SJSA1 (cell line): ENCODE measurements at regions not wholly inside any gene's neighbourhood (a gene's known extent, or its start where the extent isn't known, plus 50 kb on each side); places are given as distances from the start of the nearest gene placed in this dataset.
"Not testable (repeated sequence)": the region's sequence is repeated elsewhere in the genome, so short reads cannot be mapped to it uniquely, and the experiment has no call there.

Source experiments
- DNase-seq, 2 experiments: peaks; one replicate each; pipeline ENCODE4 v3.0.0-alpha.2; 2015 to 2020; ENCODE audit warnings: low spot score in 2 of 2, low read depth in 1 of 2
- H3K27ac ChIP-seq: fragments of 250-450 bp; sonication (Bioruptor Pico); 2 replicates; pipeline ENCODE4 v1.5.1; 2020; ENCODE audit warnings: mild to moderate bottlenecking, moderate library complexity
- H3K27me3 ChIP-seq: fragments of 250-450 bp; sonication (Bioruptor Pico); replicated peaks from 2 replicates; pipeline ENCODE4 v1.5.1; 2020; ENCODE audit warnings: mild to moderate bottlenecking, moderate library complexity
- H3K36me3 ChIP-seq: fragments of 250-450 bp; sonication (Bioruptor Pico); 2 replicates; pipeline ENCODE4 v1.5.1; 2020; ENCODE audit warnings: mild to moderate bottlenecking
- H3K4me1 ChIP-seq: fragments of 250-450 bp; sonication (Bioruptor Pico); replicated peaks from 2 replicates; pipeline ENCODE4 v1.6.1; 2021; ENCODE audit warnings: mild to moderate bottlenecking
- H3K4me3 ChIP-seq: fragments of 250-450 bp; sonication (Bioruptor Pico); 2 replicates; pipeline ENCODE4 v1.5.1; 2020; ENCODE audit warnings: mild to moderate bottlenecking
- H3K9me3 ChIP-seq: fragments of 250-450 bp; sonication (Bioruptor Pico); replicated peaks from 2 replicates; pipeline ENCODE4 v1.5.1; 2020; ENCODE audit warnings: mild to moderate bottlenecking

- H3K36me3 ChIP-seq: no peaks in the 10 kb centered on the region
- no peaks in the 10 kb centered on the region; the same call in 1 of the 2 replicates for H3K27me3 ChIP-seq
- no peak overlapping the region for H3K27ac ChIP-seq
- H3K9me3 ChIP-seq: no peaks in the 10 kb centered on the region
- H3K4me3 ChIP-seq: no peak overlapping the region
- DNase-seq: no peak
- H3K4me1 ChIP-seq: no peaks in the 10 kb centered on the region
These were observed 375.8 kb upstream of the FANCL start for GRCh38 chr2:58616961-58617360.

- Histone ChIP-seq H3K36me3 (no peaks in the 10 kb centered on the region), H3K4me1 (no peaks in the 10 kb centered on the region), H3K9me3 (no peaks in the 10 kb centered on the region), H3K27ac (no peak overlapping the region), H3K4me3 (no peak overlapping the region), H3K27me3 (no peaks in the 10 kb centered on the region; the same call in 1 of the 2 replicates)
- DNase-seq: no peak
These were observed 373.1 kb upstream of the FANCL start for GRCh38 chr2:58614219-58614618.

- H3K4me1 ChIP-seq: no peaks in the 10 kb centered on the region
- DNase-seq: no peak
These were observed 371.8 kb upstream of the FANCL start for GRCh38 chr2:58612973-58613372.

GRCh38 chr2:58609326-58609725, 368.2 kb upstream of the FANCL start:
- Histone ChIP-seq H3K9me3 (no peaks in the 10 kb centered on the region), H3K36me3 (no peaks in the 10 kb centered on the region), H3K4me1 (no peaks in the 10 kb centered on the region), H3K27me3 (no peaks in the 10 kb centered on the region), H3K27ac (no peak overlapping the region), H3K4me3 (no peak overlapping the region)
- DNase-seq: no peak

More at GRCh38 chr2:58612973-58613372, 371.8 kb upstream of the FANCL start:
- Histone ChIP-seq H3K36me3 (no peaks in the 10 kb centered on the region), H3K4me3 (no peak overlapping the region), H3K27me3 (no peaks in the 10 kb centered on the region), H3K27ac (no peak overlapping the region), H3K9me3 (no peaks in the 10 kb centered on the region)

- H3K27me3 ChIP-seq: no peaks in the 10 kb centered on the region
- DNase-seq: no peak
- H3K4me3 ChIP-seq: no peak overlapping the region
- no peak overlapping the region for H3K27ac ChIP-seq
- no peaks in the 10 kb centered on the region for H3K9me3 ChIP-seq
- H3K36me3 ChIP-seq: no peaks in the 10 kb centered on the region
- no peaks in the 10 kb centered on the region for H3K4me1 ChIP-seq
These were observed 367.0 kb upstream of the FANCL start for GRCh38 chr2:58608146-58608545.

GRCh38 chr2:58607448-58607847, 366.3 kb upstream of the FANCL start:
- H3K9me3 ChIP-seq: no peaks in the 10 kb centered on the region
- H3K27me3 ChIP-seq: no peaks in the 10 kb centered on the region
- H3K4me1 ChIP-seq: no peaks in the 10 kb centered on the region
- no peaks in the 10 kb centered on the region for H3K36me3 ChIP-seq
- no peak overlapping the region for H3K4me3 ChIP-seq
- no peak for DNase-seq
- H3K27ac ChIP-seq: no peak overlapping the region

GRCh38 chr2:58606799-58607198, 365.7 kb upstream of the FANCL start:
- Histone ChIP-seq H3K27ac (no peak overlapping the region), H3K4me3 (no peak overlapping the region), H3K4me1 (no peaks in the 10 kb centered on the region), H3K27me3 (no peaks in the 10 kb centered on the region), H3K36me3 (no peaks in the 10 kb centered on the region), H3K9me3 (no peaks in the 10 kb centered on the region)
- no peak for DNase-seq

GRCh38 chr2:58604096-58604495, 363.0 kb upstream of the FANCL start:
- no peak for DNase-seq
- Histone ChIP-seq H3K27ac (no peak overlapping the region), H3K4me1 (no peaks in the 10 kb centered on the region), H3K27me3 (no peaks in the 10 kb centered on the region), H3K9me3 (no peaks in the 10 kb centered on the region), H3K4me3 (no peak overlapping the region), H3K36me3 (no peaks in the 10 kb centered on the region)

- Histone ChIP-seq H3K4me3 (no peak overlapping the region), H3K27ac (no peak overlapping the region), H3K4me1 (no peaks in the 10 kb centered on the region), H3K9me3 (no peaks in the 10 kb centered on the region), H3K36me3 (no peaks in the 10 kb centered on the region), H3K27me3 (no peaks in the 10 kb centered on the region)
- no peak for DNase-seq
These were observed 359.9 kb upstream of the FANCL start for GRCh38 chr2:58601017-58601416.

GRCh38 chr2:58598171-58598570, 357.0 kb upstream of the FANCL start:
- Histone ChIP-seq H3K36me3 (no peaks in the 10 kb centered on the region), H3K4me3 (no peak overlapping the region), H3K4me1 (peaks cover 13% of the 10 kb centered on the region), H3K9me3 (no peaks in the 10 kb centered on the region), H3K27me3 (no peaks in the 10 kb centered on the region), H3K27ac (no peak overlapping the region)
- no peak for DNase-seq

- no peak for DNase-seq
- H3K4me1 ChIP-seq: peaks cover 18% of the 10 kb centered on the region
These were observed 354.6 kb upstream of the FANCL start for GRCh38 chr2:58595714-58596113.

GRCh38 chr2:58594762-58595161, 353.6 kb upstream of the FANCL start:
- Histone ChIP-seq H3K36me3 (no peaks in the 10 kb centered on the region), H3K4me3 (no peak overlapping the region), H3K9me3 (no peaks in the 10 kb centered on the region), H3K4me1 (peaks cover 18% of the 10 kb centered on the region), H3K27ac (peak overlapping the region; percentile 51; the same call in 1 of the 2 replicates), H3K27me3 (0 out of 2 replicates have a peak, but pooled peaks cover under 1% of the 10 kb centered on the region)
- peak in 1 of 2 experiments; percentile 18 for DNase-seq

More at GRCh38 chr2:58595714-58596113, 354.6 kb upstream of the FANCL start:
- Histone ChIP-seq H3K4me3 (no peak overlapping the region), H3K9me3 (no peaks in the 10 kb centered on the region), H3K27me3 (no peaks in the 10 kb centered on the region), H3K36me3 (no peaks in the 10 kb centered on the region), H3K27ac (no peak overlapping the region)

- H3K36me3 ChIP-seq: no peaks in the 10 kb centered on the region
- no peak overlapping the region for H3K4me3 ChIP-seq
- peaks cover 18% of the 10 kb centered on the region for H3K4me1 ChIP-seq
- peak overlapping the region; percentile 51; the same call in 1 of the 2 replicates for H3K27ac ChIP-seq
- peak in 1 of 2 experiments; percentile 44 for DNase-seq
- H3K9me3 ChIP-seq: no peaks in the 10 kb centered on the region
- H3K27me3 ChIP-seq: 0 out of 2 replicates have a peak, but pooled peaks cover 2% of the 10 kb centered on the region
These were observed 353.1 kb upstream of the FANCL start for GRCh38 chr2:58594175-58594574.

- DNase-seq, H3K27me3 ChIP-seq, H3K4me1 ChIP-seq, H3K36me3 ChIP-seq, H3K9me3 ChIP-seq, H3K4me3 ChIP-seq, H3K27ac ChIP-seq: not testable (repeated sequence)
These were observed 345.1 kb upstream of the FANCL start for GRCh38 chr2:58586178-58586577.

GRCh38 chr2:58585233-58585632, 344.1 kb upstream of the FANCL start:
- H3K36me3 ChIP-seq: no peaks in the 10 kb centered on the region
- 0 out of 2 replicates have a peak, but pooled peaks cover 2% of the 10 kb centered on the region for H3K27me3 ChIP-seq
- H3K27ac ChIP-seq: no peak overlapping the region
- H3K4me3 ChIP-seq: no peak overlapping the region
- no peaks in the 10 kb centered on the region for H3K4me1 ChIP-seq
- DNase-seq: no peak
- no peaks in the 10 kb centered on the region for H3K9me3 ChIP-seq
